SH-SY5Y (cell line): ENCODE measurements at regions not wholly inside any gene's neighbourhood (a gene's known extent, or its start where the extent isn't known, plus 50 kb on each side); places are given as distances from the start of the nearest gene placed in this dataset.

Source experiments
- GATA2 ChIP-seq: IDR thresholded peaks from 2 replicates; pipeline ENCODE4 v1.6.1; 2011; ENCODE audit warnings: mild to moderate bottlenecking, low read depth, low read length
- GATA3 ChIP-seq: IDR thresholded peaks from 2 replicates; pipeline ENCODE4 v1.6.1; 2011; ENCODE audit warnings: low read depth, mild to moderate bottlenecking, low read length, moderate library complexity

- TF ChIP-seq GATA2 (no peak), GATA3 (no peak)
These were observed 309.8 kb downstream of the SHANK2 start for GRCh38 chr11:70942593-70942992.
